Activated naive CD4-positive, alpha-beta T cell treated with anti-CD3 and anti-CD28 coated beads, Interleukin-2, amount 50 U/mL, for 72 hours (primary cell): ENCODE measurements at regions not wholly inside any gene's neighbourhood (a gene's known extent, or its start where the extent isn't known, plus 50 kb on each side); places are given as distances from the start of the nearest gene placed in this dataset.
"Not testable (repeated sequence)": the region's sequence is repeated elsewhere in the genome, so short reads cannot be mapped to it uniquely, and the experiment has no call there.

Experiments
- ATAC-seq, 2 donors: fragments of 150-1000 bp; cut with Tn5 transposase; 2 replicates each; pipeline ENCODE4 v1.10.0; 2021; ENCODE audit warnings: mild to moderate bottlenecking in 2 of 2, moderate library complexity in 2 of 2
- DNase-seq, 2 donors: peaks; one replicate each; pipeline ENCODE4 v3.0.0; 2021 to 2022; ENCODE audit warnings: low spot score in 2 of 2
- H3K27ac Mint-ChIP-seq, 2 donors: one replicate each; pipeline ENCODE4 v1.8.0; 2022; ENCODE audit warnings: mild to moderate bottlenecking in 2 of 2, mixed read lengths in 2 of 2
- H3K36me3 Mint-ChIP-seq, 2 donors: one replicate each; pipeline ENCODE4 v1.8.0; 2022; ENCODE audit warnings: mixed read lengths in 2 of 2
- H3K9me3 Mint-ChIP-seq, 2 donors: one replicate each; pipeline ENCODE4 v1.8.0; 2022; ENCODE audit warnings: mixed read lengths in 2 of 2

DNA sequence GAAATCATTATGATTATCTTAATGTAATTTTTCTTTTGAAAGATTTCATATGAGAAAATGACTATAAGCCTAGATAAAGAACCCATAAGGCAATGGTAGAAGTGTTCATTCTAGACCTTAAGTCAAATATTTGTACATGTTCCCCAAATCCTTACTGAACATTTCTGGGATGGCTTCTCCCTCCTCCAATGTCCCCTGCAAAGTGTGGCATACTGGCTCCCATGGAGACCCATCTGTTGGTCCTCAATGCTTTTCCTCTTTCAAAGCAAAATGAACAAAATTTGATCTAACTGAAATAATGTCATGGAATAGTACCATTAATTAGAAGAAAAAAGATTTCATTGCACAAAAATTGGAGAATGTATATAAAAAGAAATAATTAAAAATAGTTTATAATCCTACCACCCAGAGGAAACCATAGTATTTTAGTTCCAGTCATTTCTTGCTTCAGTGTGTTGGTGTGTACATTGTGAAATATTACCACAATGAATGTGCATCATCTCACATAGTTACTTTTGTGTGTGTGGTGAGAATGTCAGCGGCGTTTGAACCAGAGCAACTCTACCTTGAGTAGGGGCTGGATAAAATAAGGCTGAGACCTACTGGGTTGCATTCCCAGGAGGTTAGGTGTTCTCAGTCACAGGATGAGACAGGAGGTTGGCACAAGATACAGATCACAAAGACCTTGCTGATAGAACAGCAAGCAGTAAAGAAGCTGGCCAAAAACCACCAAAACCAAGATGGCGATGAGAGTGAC is 181.3 kb downstream of the UXS1 start:
- no peak overlapping the region for H3K27ac Mint-ChIP-seq
- ATAC-seq (no peak), DNase-seq (no peak)
- H3K9me3 Mint-ChIP-seq, result peaks cover 8 to 17% of the 10 kb centered on the region in 2 donors
- H3K36me3 Mint-ChIP-seq, result peaks cover 10 to 17% of the 10 kb centered on the region in 2 donors

GRCh38 chr2:106012001-106012590 is 182.0 kb downstream of the UXS1 start:
- H3K9me3 Mint-ChIP-seq, result peaks cover 11 to 17% of the 10 kb centered on the region in 2 donors
- no peak for DNase-seq
- H3K36me3 Mint-ChIP-seq, result peaks cover 17 to 22% of the 10 kb centered on the region in 2 donors
- ATAC-seq, result no peak
- H3K27ac Mint-ChIP-seq, result no peak overlapping the region

- ATAC-seq, result no peak
- H3K36me3 Mint-ChIP-seq, result peaks cover 24 to 30% of the 10 kb centered on the region in 2 donors
- H3K9me3 Mint-ChIP-seq, result peaks cover 17 to 24% of the 10 kb centered on the region in 2 donors
- no peak overlapping the region for H3K27ac Mint-ChIP-seq
- DNase-seq, result no peak
Observed at GRCh38 chr2:106011380-106011779, 182.7 kb downstream of the UXS1 start.

GRCh38 chr2:106010818-106011355 is 183.2 kb downstream of the UXS1 start:
- Mint-ChIP-seq H3K27ac (no peak overlapping the region), H3K9me3 (peaks cover 21 to 29% of the 10 kb centered on the region in 2 donors), H3K36me3 (peaks cover 29 to 34% of the 10 kb centered on the region in 2 donors)
- no peak for ATAC-seq
- DNase-seq, result no peak

GRCh38 chr2:106009096-106009495 is 185.0 kb downstream of the UXS1 start:
- Mint-ChIP-seq H3K9me3 (peaks cover 28 to 42% of the 10 kb centered on the region in 2 donors), H3K27ac (no peak overlapping the region), H3K36me3 (peaks cover 31 to 37% of the 10 kb centered on the region in 2 donors)
- ATAC-seq (no peak), DNase-seq (no peak)

- DNase-seq, result no peak
- no peak overlapping the region for H3K27ac Mint-ChIP-seq
- peaks cover 32 to 36% of the 10 kb centered on the region in 2 donors for H3K36me3 Mint-ChIP-seq
- no peak for ATAC-seq
- H3K9me3 Mint-ChIP-seq, result peaks cover 32 to 41% of the 10 kb centered on the region in 2 donors
Observed at GRCh38 chr2:106004851-106005250, 189.2 kb downstream of the UXS1 start.

- no peak for ATAC-seq
Observed at GRCh38 chr2:105999211-105999989, 194.7 kb downstream of the UXS1 start.

DNA sequence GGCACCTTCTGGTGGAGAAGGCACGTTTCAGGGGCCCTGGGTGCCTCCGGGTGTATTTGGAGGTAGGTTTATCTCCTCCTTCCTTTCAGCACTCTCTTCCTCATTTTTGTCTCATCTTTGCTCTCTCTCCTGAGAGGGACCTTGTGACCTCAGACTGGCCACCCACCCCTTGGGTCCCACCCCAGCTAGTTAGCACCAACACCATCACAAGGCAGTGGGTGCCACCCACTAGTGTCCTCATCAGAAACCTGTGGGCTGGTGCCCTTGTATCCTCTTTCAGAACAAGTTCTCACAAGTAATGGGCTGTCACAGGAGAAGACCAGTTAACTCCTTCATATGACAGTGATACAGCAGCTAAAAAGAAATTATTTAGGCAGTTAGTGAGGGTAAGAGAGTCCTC is 196.4 kb downstream of the UXS1 start:
- ATAC-seq, result no peak
- H3K9me3 Mint-ChIP-seq, result peaks cover 23 to 33% of the 10 kb centered on the region in 2 donors
- no peak for DNase-seq
- H3K36me3 Mint-ChIP-seq, result peaks cover 24 to 25% of the 10 kb centered on the region in 2 donors
- H3K27ac Mint-ChIP-seq, result no peak overlapping the region

More at GRCh38 chr2:105999211-105999989, 194.7 kb downstream of the UXS1 start:
- H3K36me3 Mint-ChIP-seq, result peaks cover 10% of the 10 kb centered on the region in 2 donors
- H3K27ac Mint-ChIP-seq, result no peak overlapping the region
- DNase-seq, result no peak
- H3K9me3 Mint-ChIP-seq, result peaks cover 11 to 24% of the 10 kb centered on the region in 2 donors

DNA sequence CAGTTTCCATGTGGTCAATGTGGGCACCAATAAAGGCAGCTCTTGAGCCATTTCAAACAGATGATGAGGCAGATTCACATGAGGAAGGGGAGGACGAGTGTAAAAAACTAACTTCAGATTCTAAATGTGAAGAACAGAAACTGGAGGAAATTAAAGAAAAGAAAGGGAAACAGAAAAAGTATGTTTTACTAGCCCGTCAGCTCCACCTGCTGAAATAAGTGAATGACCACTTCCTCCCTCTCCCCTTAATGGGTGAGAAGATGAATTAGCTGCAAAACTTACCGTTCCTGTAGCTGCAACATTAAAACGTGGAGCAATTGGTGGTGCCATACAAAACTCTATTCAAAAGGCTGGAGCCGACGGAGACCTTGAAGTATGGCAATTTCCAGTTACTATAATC is 203.5 kb downstream of the UXS1 start:
- no peak for ATAC-seq
- H3K9me3 Mint-ChIP-seq, result peaks cover 29 to 44% of the 10 kb centered on the region in 2 donors

GRCh38 chr2:105989803-105990202 is 204.3 kb downstream of the UXS1 start:
- not testable (repeated sequence) for ATAC-seq, DNase-seq, H3K27ac Mint-ChIP-seq
- Mint-ChIP-seq H3K36me3 (peaks cover 50 to 53% of the 10 kb centered on the region in 2 donors), H3K9me3 (peaks cover 34 to 45% of the 10 kb centered on the region in 2 donors)

More for the DNA sequence above, 203.5 kb downstream of the UXS1 start:
- Mint-ChIP-seq H3K36me3 (peaks cover 45 to 55% of the 10 kb centered on the region in 2 donors), H3K27ac (no peak overlapping the region)
- DNase-seq, result no peak

DNA sequence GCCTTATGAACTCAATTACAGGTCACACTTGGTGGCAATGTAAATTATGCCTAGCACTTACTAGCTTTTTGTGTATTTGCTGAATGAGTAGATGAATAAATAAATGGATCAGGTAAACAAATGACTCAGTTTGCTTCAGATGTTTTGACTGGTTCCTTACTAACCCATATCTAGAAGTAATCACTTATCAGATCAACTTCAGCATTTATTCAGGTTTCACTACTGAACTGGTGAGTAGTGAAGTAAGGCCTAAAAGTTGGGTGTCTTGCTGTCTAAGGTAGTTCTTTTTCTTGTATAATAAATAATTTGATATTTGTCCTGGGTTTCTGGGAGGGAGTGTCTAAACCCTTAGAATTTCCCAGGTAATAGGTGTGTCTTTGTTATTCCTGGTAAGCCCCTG is 205.0 kb downstream of the UXS1 start:
- Mint-ChIP-seq H3K9me3 (peaks cover 30 to 42% of the 10 kb centered on the region in 2 donors), H3K27ac (no peak overlapping the region), H3K36me3 (peaks cover 45 to 47% of the 10 kb centered on the region in 2 donors)
- no peak for DNase-seq
- no peak for ATAC-seq

- no peaks in the 10 kb centered on the region for H3K9me3 Mint-ChIP-seq
- no peak for ATAC-seq
- H3K36me3 Mint-ChIP-seq, result peaks cover 0 to 5% of the 10 kb centered on the region in 2 donors
- DNase-seq, result no peak
- H3K27ac Mint-ChIP-seq, result no peak overlapping the region
Observed at GRCh38 chr2:105977807-105978206, 216.3 kb downstream of the UXS1 start.

GRCh38 chr2:105977212-105977611 is 216.9 kb downstream of the UXS1 start:
- no peak overlapping the region for H3K27ac Mint-ChIP-seq
- H3K36me3 Mint-ChIP-seq, result peaks cover 0 to 5% of the 10 kb centered on the region in 2 donors
- H3K9me3 Mint-ChIP-seq, result no peaks in the 10 kb centered on the region
- no peak for DNase-seq
- peak; percentile 81 to 86 for ATAC-seq

GRCh38 chr2:105974812-105975211 is 219.3 kb downstream of the UXS1 start:
- Mint-ChIP-seq H3K9me3 (no peaks in the 10 kb centered on the region), H3K27ac (peak overlapping the region in 1 of 2 donors; percentile 19), H3K36me3 (peaks cover 0 to 5% of the 10 kb centered on the region in 2 donors)
- ATAC-seq (no peak), DNase-seq (no peak)

- Mint-ChIP-seq H3K27ac (no peak overlapping the region), H3K9me3 (no peaks in the 10 kb centered on the region), H3K36me3 (peaks cover 0 to 5% of the 10 kb centered on the region in 2 donors)
- DNase-seq, result no peak
- no peak for ATAC-seq
Observed at GRCh38 chr2:105972927-105973326, 221.2 kb downstream of the UXS1 start.

GRCh38 chr2:105972246-105972645 is 221.9 kb downstream of the UXS1 start:
- Mint-ChIP-seq H3K9me3 (no peaks in the 10 kb centered on the region), H3K36me3 (peaks cover 0 to 4% of the 10 kb centered on the region in 2 donors), H3K27ac (no peak overlapping the region)
- ATAC-seq (no peak), DNase-seq (no peak)

- ATAC-seq, result peak; percentile 39 to 49
- peaks cover 0 to 9% of the 10 kb centered on the region in 2 donors for H3K9me3 Mint-ChIP-seq
Observed at GRCh38 chr2:105969552-105969951, 224.5 kb downstream of the UXS1 start.

More at GRCh38 chr2:105969552-105969951, 224.5 kb downstream of the UXS1 start:
- DNase-seq, result peak in 1 of 2 donors; percentile 28
- Mint-ChIP-seq H3K27ac (no peak overlapping the region), H3K36me3 (no peaks in the 10 kb centered on the region)
